H9 (cell line): ENCODE measurements at regions not wholly inside any gene's neighbourhood (a gene's known extent, or its start where the extent isn't known, plus 50 kb on each side); places are given as distances from the start of the nearest gene placed in this dataset.

Source experiments
- DNase-seq: peaks from one replicate; pipeline ENCODE4 v3.0.0-alpha.2; 2017
- H2AFZ ChIP-seq: one replicate; pipeline ENCODE4 v1.6.1; 2013; ENCODE audit warnings: mild to moderate bottlenecking, low read length, control low read depth, moderate library complexity
- H2AK5ac ChIP-seq: 2 replicates; pipeline ENCODE4 v1.6.1; 2013; ENCODE audit warnings: low read length, control low read depth, mixed read lengths; ENCODE audit not compliant: insufficient read length
- H2BK120ac ChIP-seq: one replicate; pipeline ENCODE4 v1.6.1; 2013; ENCODE audit warnings: low read depth, mild to moderate bottlenecking, low read length, control low read depth, inconsistent platforms; ENCODE audit not compliant: poor library complexity, severe bottlenecking
- H2BK12ac ChIP-seq: 2 replicates; pipeline ENCODE4 v1.6.1; 2013; ENCODE audit warnings: low read length, control low read depth, mixed read lengths, low read depth; ENCODE audit not compliant: insufficient read length
- H2BK15ac ChIP-seq: 2 replicates; pipeline ENCODE4 v1.6.1; 2013; ENCODE audit warnings: low read depth, low read length, control low read depth
- H2BK20ac ChIP-seq: one replicate; pipeline ENCODE4 v1.6.1; 2013; ENCODE audit warnings: low read depth, mild to moderate bottlenecking, low read length, control low read depth, inconsistent platforms; ENCODE audit not compliant: poor library complexity, severe bottlenecking
- H2BK5ac ChIP-seq: 2 replicates; pipeline ENCODE4 v1.6.1; 2013; ENCODE audit warnings: low read length, control low read depth, mixed read lengths; ENCODE audit not compliant: insufficient read length
- H3K14ac ChIP-seq: 2 replicates; pipeline ENCODE4 v1.6.1; 2013; ENCODE audit warnings: low read length, control low read depth; ENCODE audit not compliant: insufficient read depth
- H3K18ac ChIP-seq: 2 replicates; pipeline ENCODE4 v1.6.1; 2013; ENCODE audit warnings: low read depth, mild to moderate bottlenecking, mixed read lengths, low read length, control low read depth; ENCODE audit not compliant: insufficient read length
- H3K23ac ChIP-seq: 2 replicates; pipeline ENCODE4 v1.6.1; 2013; ENCODE audit warnings: low read length, control low read depth, mixed read lengths, low read depth; ENCODE audit not compliant: insufficient read length
- H3K23me2 ChIP-seq: 2 replicates; pipeline ENCODE4 v1.6.1; 2013; ENCODE audit warnings: low read depth, mild to moderate bottlenecking, mixed read lengths, low read length, control low read depth; ENCODE audit not compliant: insufficient read length, poor library complexity, severe bottlenecking
- H3K27ac ChIP-seq: 2 replicates; pipeline ENCODE4 v1.5.1; 2013; ENCODE audit warnings: low read length, control low read depth, mixed read lengths, low read depth; ENCODE audit not compliant: insufficient read length
- H3K27me3 ChIP-seq: 2 replicates; pipeline ENCODE4 v1.6.1; 2013; ENCODE audit warnings: low read length, control low read depth, inconsistent platforms; ENCODE audit not compliant: insufficient read depth
- H3K4ac ChIP-seq: 2 replicates; pipeline ENCODE4 v1.6.1; 2013; ENCODE audit warnings: low read depth, mild to moderate bottlenecking, control low read depth, inconsistent platforms, low read length, moderate library complexity
- H3K4me1 ChIP-seq: 2 replicates; pipeline ENCODE4 v1.6.1; 2013; ENCODE audit warnings: low read length, control low read depth, inconsistent platforms; ENCODE audit not compliant: insufficient read depth
- H3K4me2 ChIP-seq: 2 replicates; pipeline ENCODE4 v1.6.1; 2013; ENCODE audit warnings: low read length, control low read depth, mixed read lengths; ENCODE audit not compliant: insufficient read length, insufficient read depth
- H3K56ac ChIP-seq: 2 replicates; pipeline ENCODE4 v1.6.1; 2013; ENCODE audit warnings: low read depth, mild to moderate bottlenecking, mixed read lengths, low read length, control low read depth; ENCODE audit not compliant: insufficient read length
- H3K79me1 ChIP-seq: 2 replicates; pipeline ENCODE4 v1.6.1; 2013; ENCODE audit warnings: low read depth, mild to moderate bottlenecking, moderate library complexity, low read length, control low read depth, inconsistent platforms; ENCODE audit not compliant: insufficient read depth, poor library complexity, severe bottlenecking
- H3K79me2 ChIP-seq: 2 replicates; pipeline ENCODE4 v1.6.1; 2013; ENCODE audit warnings: low read length, control low read depth, inconsistent platforms; ENCODE audit not compliant: insufficient read depth
- H3K9ac ChIP-seq: 2 replicates; pipeline ENCODE4 v1.6.1; 2013; ENCODE audit warnings: low read length, control low read depth, mixed read lengths; ENCODE audit not compliant: insufficient read length; ENCODE audit errors: extremely low read depth
- H3K9me3 ChIP-seq: one replicate; pipeline ENCODE4 v1.6.1; 2013; ENCODE audit warnings: low read depth, low read length, inconsistent platforms; ENCODE audit not compliant: control insufficient read depth
- H3T11ph ChIP-seq: one replicate; pipeline ENCODE4 v1.6.1; 2013; ENCODE audit warnings: mild to moderate bottlenecking, low read length, control low read depth, inconsistent platforms
- H4K20me1 ChIP-seq: one replicate; pipeline ENCODE4 v1.6.1; 2013; ENCODE audit not compliant: control insufficient read depth, insufficient read length, insufficient read depth
- H4K5ac ChIP-seq: 2 replicates; pipeline ENCODE4 v1.6.1; 2013; ENCODE audit warnings: low read depth, mild to moderate bottlenecking, mixed read lengths, low read length, control low read depth; ENCODE audit not compliant: insufficient read length
- H4K8ac ChIP-seq: replicated peaks from 2 replicates; pipeline ENCODE4 v1.6.1; 2013; ENCODE audit warnings: low read length, control low read depth, mixed read lengths, low read depth; ENCODE audit not compliant: insufficient read length
- H4K91ac ChIP-seq: 2 replicates; pipeline ENCODE4 v1.6.1; 2013; ENCODE audit warnings: low read depth, mild to moderate bottlenecking, moderate library complexity, mixed read lengths, low read length, control low read depth; ENCODE audit not compliant: insufficient read length
- H3K27ac Mint-ChIP-seq, 3 experiments: 2 replicates in 2 of 3; 3 replicates in 1 of 3; pipeline ENCODE4 v1.8.0; 2020 to 2021; ENCODE audit warnings: mixed read lengths in 3 of 3, mild to moderate bottlenecking in 1 of 3, moderate library complexity in 1 of 3
- H3K27me3 Mint-ChIP-seq: 2 replicates; pipeline ENCODE4 v1.8.0; 2021; ENCODE audit warnings: low read depth, mild to moderate bottlenecking, moderate library complexity, mixed read lengths
- H3K36me3 Mint-ChIP-seq, 3 experiments: 2 replicates in 2 of 3; 3 replicates in 1 of 3; pipeline ENCODE4 v1.8.0; 2020 to 2021; ENCODE audit warnings: low read depth in 3 of 3, mixed read lengths in 3 of 3; ENCODE audit not compliant: insufficient read depth in 1 of 3
- H3K4me1 Mint-ChIP-seq, 2 experiments: 2 replicates each; pipeline ENCODE4 v1.8.0; 2020; ENCODE audit warnings: mixed read lengths in 2 of 2
- H3K4me3 Mint-ChIP-seq, 2 experiments: 2 replicates in 1 of 2; 3 replicates in 1 of 2; pipeline ENCODE4 v1.8.0; 2020 to 2021; ENCODE audit warnings: mild to moderate bottlenecking in 2 of 2, mixed read lengths in 2 of 2, moderate library complexity in 1 of 2
- H3K9me3 Mint-ChIP-seq, 2 experiments: 2 replicates in 1 of 2; 3 replicates in 1 of 2; pipeline ENCODE4 v1.8.0; 2020; ENCODE audit warnings: mild to moderate bottlenecking in 2 of 2, mixed read lengths in 2 of 2, moderate library complexity in 1 of 2
- CTCF ChIP-seq: fragments of 200-600 bp; sonication (generic); conservative IDR thresholded peaks from 3 replicates; pipeline ENCODE4 v1.8.0; 2021; ENCODE audit warnings: antibody characterized with exemption, mild to moderate bottlenecking
- WGBS: extraction: QIAGEN DNeasy Blood & Tissue Kit; methylation state at CpG from one replicate; pipeline ENCODE4 v1.1.7; 2013; ENCODE audit warnings: missing lambda C conversion rate, low lambda C conversion rate, mixed read lengths; ENCODE audit not compliant: insufficient read length; ENCODE audit errors: extremely low coverage; 5-methylcytosine and 5-hydroxymethylcytosine counted together

- DNase-seq, result no peak
- H3K4me3 Mint-ChIP-seq, result no peak overlapping the region; a peak in 1 of 5 replicates
- H3K27ac Mint-ChIP-seq, result no peak overlapping the region
Observed at GRCh38 chr13:106205871-106206270, 329.6 kb downstream of the EFNB2 start.

More at GRCh38 chr13:106205871-106206270, 329.6 kb downstream of the EFNB2 start:
- H3K18ac ChIP-seq, result no peak overlapping the region
- Mint-ChIP-seq H3K36me3 (peaks cover 0 to 8% (median 0%) of the 10 kb centered on the region in 3 experiments; a peak in 4 of 7 replicates), H3K4me1 (peaks cover 34 to 36% of the 10 kb centered on the region in 2 experiments), H3K9me3 (peaks cover 0 to 4% of the 10 kb centered on the region in 2 experiments; a peak in 2 of 5 replicates), H3K27me3 (no peaks in the 10 kb centered on the region)
- H2BK12ac ChIP-seq, result no peak overlapping the region
- no peaks in the 10 kb centered on the region for H3K79me2 ChIP-seq
- no peaks in the 10 kb centered on the region for H4K20me1 ChIP-seq
- peaks cover 5% of the 10 kb centered on the region; the same call in 1 of the 2 replicates for H3K4me1 ChIP-seq
- no peaks in the 10 kb centered on the region for H3K9me3 ChIP-seq
- H3K56ac ChIP-seq, result no peak overlapping the region
- H3K27me3 ChIP-seq, result no peaks in the 10 kb centered on the region
- no peak overlapping the region for H3K4me2 ChIP-seq
- H3K27ac ChIP-seq, result no peak overlapping the region
- H2BK5ac ChIP-seq, result no peak overlapping the region
- H3T11ph ChIP-seq, result no peak overlapping the region
- no peak for TF ChIP-seq CTCF
- no peak overlapping the region for H4K91ac ChIP-seq
- WGBS, result no CpG with 5 or more reads among the region's 2 CpGs
- no peak overlapping the region for H2BK20ac ChIP-seq
- H2BK15ac ChIP-seq, result no peak overlapping the region
- no peak overlapping the region for H2AK5ac ChIP-seq
- no peak overlapping the region for H4K8ac ChIP-seq
- no peak overlapping the region for H3K4ac ChIP-seq
- H3K79me1 ChIP-seq, result no peaks in the 10 kb centered on the region
- H3K14ac ChIP-seq, result no peak overlapping the region
- H2BK120ac ChIP-seq, result no peak overlapping the region
- H3K23ac ChIP-seq, result no peak overlapping the region
- no peaks in the 10 kb centered on the region for H3K23me2 ChIP-seq
- no peak overlapping the region for H3K9ac ChIP-seq
- no peak overlapping the region for H2AFZ ChIP-seq
- H4K5ac ChIP-seq, result no peak overlapping the region
